Right forelimb (tissue), 1 donor: ENCODE measurements at regions not wholly inside any gene's neighbourhood (a gene's known extent, or its start where the extent isn't known, plus 50 kb on each side); places are given as distances from the start of the nearest gene placed in this dataset.
"Not testable (repeated sequence)": the region's sequence is repeated elsewhere in the genome, so short reads cannot be mapped to it uniquely, and the experiment has no call there.

ENCODE experiments used
- DNase-seq: peaks from one replicate; pipeline ENCODE4 v3.0.0-alpha.2; 2018

DNA sequence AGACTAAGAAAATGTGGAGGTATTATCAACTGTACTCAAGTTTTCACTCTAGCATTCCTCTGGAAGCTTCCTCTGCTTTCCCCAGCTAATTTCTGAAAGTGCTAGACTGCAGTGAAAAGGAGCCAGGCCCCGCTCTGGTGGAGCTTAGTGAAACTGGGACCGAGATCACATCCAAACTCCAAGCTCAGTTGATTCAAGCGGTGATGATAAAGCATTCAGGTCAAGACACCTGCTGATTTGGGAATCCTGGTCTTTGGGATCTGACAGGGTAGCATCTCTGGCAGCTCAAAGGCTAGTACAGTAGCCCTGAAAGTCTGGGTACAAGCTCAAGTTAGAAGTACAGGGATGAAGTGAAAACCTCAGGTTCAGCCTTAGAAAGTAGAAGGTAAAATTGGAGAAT is 120.2 kb upstream of the CRIM1 start:
- DNase-seq: no peak

DNA sequence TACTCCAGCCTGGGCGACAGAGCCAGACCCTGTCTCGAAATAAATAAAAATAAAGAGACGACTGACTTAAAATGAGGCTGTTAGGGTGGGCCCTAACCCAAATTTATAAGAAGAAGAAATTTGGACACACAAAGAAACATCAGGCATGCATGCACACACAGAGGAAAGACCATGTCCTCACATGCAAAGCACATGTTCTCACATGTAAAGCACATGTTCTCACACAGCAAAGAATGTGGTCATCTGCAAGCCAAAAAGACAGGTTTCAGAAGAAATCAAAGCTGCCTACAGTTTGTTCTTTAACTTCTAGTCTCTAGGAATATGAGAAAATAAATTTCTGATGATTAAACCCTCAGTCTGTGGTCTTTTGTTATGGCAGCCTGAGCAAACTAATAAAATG is 132.3 kb upstream of the CRIM1 start:
- no peak for DNase-seq

DNA sequence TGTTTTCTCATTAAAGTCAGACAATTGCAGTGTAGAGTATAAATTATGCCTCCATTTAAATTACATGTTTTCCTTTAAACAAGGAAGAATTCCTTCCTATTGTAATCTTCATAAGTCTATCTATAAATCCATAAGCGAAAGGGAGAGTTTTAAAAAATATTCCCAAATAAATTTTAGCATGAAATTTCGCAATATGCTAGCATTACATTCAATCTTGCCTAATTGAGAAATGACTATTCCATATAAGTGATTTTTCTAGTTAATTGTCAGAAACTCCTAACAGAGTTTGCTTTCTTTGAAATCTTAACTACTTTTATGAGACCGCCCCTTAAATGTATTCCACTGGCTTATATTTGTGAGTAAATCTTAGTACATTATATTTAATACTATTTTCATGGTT is 133.1 kb upstream of the CRIM1 start:
- DNase-seq: no peak

DNA sequence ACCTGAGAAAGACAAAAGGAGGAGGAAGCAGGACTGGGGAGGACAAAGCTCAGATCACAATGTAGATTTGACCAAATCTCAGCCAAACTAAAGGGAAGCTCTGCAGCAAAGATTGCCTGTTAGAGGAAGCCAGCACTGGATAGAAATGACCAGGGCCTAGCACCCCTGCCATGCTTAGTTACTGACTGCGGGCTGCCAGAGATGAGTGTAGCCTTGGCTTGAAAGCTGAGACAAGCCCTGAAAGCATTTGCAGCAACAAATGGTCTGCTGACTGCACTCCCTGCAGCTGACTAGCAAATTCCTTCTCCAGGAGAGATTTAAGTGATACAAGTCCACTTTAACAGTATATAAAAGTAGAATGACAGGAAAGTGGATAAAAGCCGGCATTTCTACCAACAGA is 140.9 kb upstream of the CRIM1 start:
- no peak for DNase-seq

DNA sequence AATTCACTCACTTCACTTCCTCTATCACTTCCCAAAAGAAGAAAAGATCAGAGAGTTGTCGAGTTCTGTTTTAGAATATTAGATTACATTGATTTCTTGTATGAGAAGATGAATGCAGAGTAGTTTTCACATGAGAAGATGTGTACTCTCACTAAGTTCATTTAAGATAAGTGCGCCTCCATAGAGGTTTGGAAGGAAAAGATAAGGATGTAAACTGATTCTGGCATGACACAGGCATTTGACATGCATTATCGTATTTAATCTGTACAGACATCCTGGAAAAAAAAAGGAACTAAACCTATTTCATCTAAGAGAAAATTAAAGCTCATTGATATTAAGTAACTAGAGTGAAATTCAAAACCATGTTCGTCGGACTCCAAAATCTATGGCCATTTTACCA is 152.2 kb upstream of the CRIM1 start:
- no peak for DNase-seq

DNA sequence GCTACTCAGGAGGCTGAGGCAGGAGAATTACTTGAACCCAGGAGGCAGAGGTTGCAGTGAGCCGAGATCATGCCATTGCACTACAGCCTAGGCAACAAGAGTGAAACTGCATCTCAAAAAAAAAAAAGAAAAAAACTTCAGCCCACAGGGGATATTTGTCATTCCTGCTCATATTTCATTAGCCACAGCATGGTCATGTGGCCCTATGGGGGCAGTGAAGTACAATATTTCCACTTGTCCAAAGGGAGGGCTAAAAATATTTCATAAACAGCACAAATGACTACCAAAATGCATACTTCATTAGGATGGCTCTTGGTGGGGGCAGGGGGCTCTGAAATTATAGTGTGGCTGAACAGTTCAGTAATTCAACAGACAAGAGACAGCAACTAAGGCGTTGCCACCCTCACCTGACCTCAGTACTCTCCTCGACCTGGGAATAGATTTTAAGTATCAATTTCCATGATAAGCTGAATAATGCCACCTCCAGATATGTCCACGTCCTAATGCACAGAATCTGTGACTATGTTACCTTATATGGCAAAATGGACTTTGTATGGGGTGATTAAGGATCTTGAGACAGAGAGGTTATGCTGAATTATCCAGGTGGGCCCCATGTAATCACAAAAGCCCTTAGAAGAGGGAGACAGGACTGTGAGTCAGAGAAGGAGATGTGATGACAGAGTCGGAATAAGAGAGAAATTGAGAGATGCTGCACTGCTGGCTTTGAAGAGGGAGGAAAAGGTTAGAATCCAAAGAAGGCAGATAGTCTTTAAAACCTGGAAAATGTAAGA is 158.2 kb upstream of the CRIM1 start:
- no peak for DNase-seq

DNA sequence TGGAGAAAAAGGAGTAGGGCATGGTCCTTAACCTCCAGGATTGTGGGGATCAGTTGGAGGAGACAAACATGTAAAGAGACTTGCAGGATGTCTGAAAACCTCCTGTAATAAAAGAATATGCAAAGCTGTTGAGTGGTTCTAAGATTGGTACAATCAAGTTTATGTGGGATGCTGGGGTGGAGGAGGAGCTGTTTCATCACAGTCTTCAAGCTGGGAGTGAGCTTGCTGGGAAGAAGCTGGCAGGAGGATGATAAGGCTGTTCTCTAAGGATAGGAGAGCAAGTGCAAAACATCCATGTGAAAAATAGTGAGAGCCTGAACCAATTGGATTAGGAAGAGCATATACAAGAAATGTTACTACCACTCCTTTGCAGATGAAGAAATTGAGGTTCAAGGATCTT is 161.9 kb upstream of the CRIM1 start:
- DNase-seq: no peak

DNA sequence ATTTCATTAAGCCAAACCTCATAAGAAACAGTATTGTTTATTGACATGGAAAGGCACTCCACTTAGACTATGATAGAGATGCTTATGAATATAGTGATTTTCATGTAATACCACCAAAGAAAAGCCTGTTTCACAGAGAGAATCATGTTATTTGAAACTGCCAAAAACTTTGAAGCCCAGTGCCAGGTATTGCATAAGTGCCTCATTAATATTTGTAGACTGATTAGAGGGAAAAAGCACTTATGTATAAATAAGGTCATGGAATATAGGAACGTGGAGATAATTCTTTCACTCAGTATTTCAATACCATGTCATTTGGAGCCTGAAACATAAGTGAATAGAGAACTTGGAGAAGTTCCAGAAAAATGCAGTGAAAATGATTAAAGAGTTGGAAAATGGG is 162.6 kb upstream of the CRIM1 start:
- DNase-seq: no peak

DNA sequence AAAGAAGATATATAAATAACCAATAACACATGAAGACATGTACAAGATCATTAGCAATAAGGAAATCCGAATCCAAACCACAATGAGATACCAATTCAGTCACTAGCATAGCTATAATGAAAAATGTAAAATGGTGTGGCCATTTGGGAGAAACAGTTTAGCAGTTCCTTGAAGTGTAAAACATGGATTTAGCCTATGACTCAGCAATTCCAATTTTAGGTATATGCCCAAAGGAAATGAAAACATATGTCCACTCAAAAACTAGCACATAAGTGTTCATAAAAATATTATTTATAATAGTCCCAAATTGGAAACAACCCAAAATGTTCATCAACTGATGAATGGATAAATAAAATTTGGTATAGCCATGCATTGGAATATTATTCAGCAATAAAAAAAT is 165.5 kb upstream of the CRIM1 start:
- no peak for DNase-seq

DNA sequence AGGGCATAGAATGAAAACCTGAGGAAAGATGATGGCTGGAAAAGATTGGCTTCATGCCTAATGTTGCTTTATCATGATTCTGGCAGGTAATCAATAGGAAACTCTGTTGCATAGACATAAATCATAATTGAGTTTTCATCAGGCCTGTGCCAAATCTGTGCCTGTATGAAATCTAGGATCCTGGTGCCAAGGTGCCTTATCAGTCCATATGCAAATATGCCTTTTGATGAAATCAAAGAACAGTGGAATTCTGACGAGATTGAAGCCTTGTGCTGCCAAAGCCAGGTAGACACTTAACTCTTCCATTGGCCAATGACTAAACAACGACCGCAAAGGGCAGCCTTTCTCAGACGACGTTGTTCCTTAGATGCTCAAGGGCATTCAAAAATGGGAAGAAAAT is 170.0 kb upstream of the CRIM1 start:
- DNase-seq: no peak

DNA sequence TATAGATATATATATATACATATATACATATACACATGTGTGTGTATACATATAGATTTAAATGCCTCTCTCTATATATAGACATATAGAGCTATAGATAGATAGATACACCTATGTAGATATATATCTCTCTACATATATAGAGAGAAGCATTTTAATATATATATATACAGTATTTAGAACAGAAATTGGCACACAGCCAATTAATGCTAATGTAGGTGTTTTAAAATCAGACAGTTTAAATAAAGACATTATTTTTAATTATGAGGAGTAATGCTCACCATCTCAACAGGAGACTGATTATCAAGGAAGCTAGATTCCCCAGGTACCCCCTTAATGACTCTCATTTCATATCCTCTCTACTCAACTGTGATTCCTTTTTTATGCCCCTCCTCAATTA is 170.7 kb upstream of the CRIM1 start:
- no peak for DNase-seq

DNA sequence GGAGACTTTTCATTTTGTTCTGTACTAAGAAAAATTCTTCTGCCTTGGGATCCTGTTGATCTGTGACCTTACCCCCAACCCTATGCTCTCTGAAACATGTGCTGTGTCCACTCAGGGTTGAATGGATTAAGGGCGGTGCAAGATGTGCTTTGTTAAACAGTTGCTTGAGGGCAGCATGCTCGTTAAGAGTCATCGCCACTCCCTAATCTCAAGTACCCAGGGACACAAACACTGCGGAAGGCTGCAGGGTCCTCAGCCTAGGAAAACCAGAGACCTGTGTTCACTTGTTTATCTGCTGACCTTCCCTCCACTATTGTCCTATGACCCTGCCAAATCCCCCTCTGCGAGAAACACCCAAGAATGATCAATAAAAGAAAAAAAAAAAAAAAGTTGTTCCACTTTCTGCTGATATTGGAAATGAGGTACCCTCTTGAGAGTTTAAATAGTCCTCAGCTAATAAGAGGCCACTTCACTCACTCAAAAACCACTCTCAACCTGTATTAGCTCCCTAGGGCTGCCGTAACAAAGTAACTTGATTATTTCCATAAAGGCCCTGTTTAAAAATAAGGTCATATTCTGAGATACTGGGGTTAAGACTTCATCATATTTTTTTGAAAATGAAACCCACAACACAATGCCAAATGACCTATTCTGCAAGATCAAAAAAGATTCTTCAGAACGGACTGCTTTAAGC is 174.6 kb upstream of the CRIM1 start:
- not testable (repeated sequence) for DNase-seq

DNA sequence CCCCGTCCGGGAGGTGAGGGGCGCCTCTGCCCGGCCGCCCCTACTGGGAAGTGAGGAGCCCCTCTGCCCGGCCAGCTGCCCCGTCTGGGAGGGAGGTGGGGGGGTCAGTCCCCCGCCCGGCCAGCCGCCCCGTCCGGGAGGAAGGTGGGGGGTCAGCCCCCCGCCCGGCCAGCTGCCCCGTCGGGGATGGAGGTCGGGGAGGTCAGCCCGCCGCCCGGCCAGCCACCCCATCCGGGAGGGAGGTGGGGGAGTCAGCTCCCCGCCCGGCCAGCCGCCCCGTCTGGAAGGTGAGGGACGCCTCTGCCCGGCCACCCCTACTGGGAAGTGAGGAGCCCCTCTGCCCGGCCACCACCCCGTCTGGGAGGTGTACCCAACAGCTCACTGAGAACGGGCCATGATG is 175.3 kb upstream of the CRIM1 start:
- not testable (repeated sequence) for DNase-seq

DNA sequence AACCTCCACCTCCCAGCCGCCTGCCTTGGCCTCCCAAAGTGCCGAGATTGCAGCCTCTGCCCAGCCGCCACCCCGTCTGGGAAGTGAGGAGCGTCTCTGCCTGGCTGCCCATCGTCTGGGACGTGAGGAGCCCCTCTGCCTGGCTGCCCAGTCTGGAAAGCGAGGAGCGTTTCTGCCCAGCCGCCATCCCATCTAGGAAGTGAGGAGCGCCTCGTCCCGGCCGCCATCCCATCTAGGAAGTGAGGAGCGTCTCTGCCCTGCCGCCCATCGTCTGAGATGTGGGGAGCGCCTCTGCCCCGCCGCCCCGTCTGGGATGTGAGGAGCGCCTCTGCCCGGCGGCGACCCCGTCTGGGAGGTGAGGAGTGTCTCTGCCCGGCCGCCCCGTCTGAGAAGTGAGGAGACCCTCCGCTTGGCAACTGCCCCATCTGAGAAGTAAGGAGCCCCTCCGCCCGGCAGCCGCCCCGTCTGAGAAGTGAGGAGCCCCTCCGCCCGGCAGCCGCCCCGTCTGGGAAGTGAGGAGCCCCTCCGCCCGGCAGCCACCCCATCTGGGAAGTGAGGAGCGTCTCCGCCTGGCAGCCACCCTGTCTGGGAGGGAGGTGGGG is 175.8 kb upstream of the CRIM1 start:
- not testable (repeated sequence) for DNase-seq

DNA sequence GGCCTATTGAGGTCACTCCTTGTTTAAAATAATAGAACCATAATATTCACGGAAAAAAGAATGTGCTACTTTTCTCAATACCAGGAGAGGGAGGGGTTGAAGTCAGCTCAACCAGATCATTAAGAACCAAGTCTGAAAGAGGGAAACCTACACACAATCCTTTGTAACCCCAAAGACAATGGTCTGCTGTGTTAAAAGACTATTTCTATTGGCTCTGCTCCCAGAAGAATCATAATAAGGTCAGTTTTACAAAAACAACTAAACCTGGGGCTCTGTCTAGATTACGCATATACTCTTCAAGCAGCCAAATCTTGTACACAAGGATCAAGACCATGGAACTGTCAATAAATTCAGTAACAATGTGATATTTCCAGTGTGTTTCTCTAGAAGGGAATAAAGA is 177.2 kb upstream of the CRIM1 start:
- no peak for DNase-seq

DNA sequence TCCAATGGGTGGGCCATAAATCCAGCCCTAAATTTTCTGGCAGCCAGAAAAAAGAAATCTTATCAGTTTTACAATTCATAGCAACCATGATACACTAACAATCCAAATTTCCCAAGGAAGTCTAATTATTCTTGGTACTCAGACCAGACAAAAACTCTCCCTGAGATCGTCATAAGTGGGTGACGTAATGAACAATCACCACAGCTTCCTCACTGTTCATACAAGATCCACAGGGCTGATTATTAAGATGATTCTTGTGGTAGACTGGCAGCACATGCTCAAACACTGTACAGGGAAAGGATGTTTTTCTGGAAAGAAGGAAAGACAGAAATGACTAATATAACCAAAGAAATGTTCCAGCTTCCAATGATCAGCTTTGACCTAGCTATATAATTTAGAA is 178.3 kb upstream of the CRIM1 start:
- DNase-seq: no peak

DNA sequence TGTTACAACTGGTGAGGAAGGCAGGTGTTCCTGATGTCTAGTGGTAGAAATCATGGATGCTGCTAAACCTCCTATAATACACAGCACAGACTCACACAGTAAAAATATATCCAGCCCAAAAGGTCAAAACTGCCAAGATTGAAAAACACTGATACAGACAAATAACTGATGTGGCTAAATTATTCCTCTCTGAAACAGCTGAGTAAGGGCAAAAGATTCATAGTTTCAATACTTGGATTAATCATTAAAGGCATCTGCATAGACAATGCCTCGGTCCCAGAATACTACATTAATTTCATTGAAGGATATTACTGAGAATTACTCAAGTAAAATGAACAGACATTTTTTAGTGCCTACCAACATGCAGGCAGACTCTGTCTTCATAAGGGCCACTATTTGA is 180.7 kb upstream of the CRIM1 start:
- no peak for DNase-seq

DNA sequence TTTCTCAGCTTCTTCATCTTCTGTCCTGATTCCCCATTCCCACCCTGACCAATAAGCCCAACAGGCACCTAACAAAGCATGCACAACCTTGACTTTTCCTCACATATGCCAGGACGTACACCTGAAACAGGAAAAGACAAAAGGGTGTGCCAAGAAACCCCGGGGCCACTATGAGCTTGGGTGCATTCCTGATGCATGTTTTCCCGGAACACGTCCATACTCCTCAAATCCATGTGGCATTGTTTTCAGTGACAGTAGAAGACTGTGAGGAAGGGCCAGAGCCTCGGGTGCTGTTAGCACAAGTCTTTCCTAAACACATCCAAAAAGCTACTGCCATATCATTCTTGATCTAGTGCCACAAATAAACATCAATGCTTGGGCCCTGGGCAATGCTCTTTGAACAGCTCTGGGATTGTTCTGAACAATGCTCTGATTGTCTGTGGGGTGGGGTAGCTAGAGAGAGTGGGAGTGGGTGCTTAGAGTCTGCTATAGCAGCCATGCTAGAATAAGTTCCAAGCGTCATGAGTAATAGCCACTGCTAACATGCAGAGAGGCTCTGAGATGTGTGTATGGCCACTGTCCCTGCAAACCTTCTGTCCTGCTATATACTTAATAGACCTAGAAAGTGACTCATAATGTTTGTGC is 181.7 kb upstream of the CRIM1 start:
- DNase-seq: no peak

DNA sequence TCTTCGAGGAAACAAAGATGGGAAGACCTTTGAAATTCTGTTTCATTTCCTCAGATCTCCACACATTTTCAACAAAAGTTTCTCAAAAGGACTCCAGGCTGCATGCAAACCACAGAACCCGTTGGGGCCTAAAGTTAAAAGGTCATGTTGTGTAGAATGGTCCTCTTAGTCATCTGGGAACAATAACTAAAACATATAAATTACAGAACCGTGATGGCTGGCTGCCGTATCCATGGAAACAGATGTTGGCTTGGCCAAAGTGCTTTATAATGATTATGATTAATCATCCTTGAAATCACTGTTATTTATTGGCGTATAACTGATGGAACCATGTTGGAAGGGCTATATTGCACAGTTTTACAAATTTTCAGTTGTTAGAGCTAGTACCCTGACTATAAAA is 182.8 kb upstream of the CRIM1 start:
- DNase-seq: no peak

DNA sequence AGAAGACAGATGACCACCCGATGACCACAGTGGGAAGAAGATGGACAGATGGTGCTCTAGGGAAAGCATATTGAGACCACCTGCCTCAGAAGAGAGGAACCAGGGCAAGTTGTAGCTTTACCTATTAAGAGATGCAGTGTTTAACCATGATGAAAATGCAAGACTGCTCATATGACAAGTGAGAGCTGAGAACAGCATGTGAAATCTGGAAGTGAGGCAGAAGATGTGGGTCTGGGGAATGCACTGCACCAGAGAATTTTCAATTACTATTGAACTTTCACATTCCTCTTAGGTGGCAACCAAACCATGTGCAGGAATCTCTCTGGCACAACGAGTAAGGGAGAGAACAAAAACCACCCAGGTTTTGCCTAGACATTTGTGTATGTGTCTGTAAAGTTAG is 184.8 kb upstream of the CRIM1 start:
- DNase-seq: no peak

DNA sequence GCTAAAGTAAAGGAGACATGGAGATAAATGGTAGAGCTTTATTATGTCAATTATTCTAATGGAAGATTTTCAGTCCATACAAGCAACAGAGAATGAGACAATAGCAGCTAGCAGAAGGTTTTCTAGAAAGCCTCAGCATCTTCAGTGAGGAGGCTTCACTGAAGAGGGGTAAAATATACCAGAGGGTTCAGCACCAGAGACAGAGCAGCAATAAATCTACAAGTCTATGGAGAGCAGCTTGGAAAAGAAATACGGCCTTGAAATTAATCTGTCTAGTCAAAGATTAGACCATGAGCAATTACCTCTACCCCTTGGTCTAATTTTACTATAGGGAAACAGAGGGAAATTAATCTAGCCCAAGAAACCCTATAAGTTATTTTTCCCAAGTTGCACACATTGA is 185.7 kb upstream of the CRIM1 start:
- no peak for DNase-seq

DNA sequence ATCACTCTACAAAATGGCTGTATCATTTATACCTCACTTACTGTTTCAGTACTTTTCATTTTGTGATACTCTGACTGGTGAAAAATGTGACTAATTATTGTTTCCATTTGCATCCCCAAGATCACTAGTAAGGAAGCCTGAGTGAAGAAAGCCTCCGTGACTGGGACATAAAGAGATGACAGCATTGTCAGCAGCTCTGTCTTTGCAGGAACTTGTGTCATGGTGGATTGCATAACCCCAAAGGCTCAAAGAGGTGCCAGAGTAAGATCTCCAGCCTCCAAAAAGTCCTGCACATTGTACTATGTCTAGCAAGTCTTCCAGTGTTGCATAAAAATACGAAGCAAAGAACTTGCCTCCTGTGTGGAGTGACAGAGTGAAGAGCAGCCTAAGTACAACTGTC is 187.5 kb upstream of the CRIM1 start:
- no peak for DNase-seq

DNA sequence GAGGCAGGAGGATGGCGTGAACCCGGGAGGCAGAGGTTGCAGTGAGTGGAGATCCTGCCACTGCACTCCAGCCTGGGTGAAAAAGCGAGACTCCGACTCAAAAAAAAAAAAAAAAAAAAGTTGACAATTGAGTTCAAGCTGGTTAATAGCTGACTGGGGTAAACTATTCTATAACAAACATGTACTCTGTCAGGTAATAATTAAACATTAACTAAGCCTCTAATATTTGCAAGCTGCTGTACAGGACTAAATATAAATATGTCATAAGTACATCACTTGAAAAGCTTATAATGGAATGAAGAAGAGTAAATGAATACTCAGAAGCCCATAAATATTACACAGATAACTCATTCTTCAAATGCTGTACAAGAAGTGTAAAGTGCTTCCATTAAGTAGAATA is 190.4 kb upstream of the CRIM1 start:
- no peak for DNase-seq
